ENCODE measurements at regions not wholly inside any gene's neighbourhood (a gene's known extent, or its start where the extent isn't known, plus 50 kb on each side); places are given as distances from the start of the nearest gene placed in this dataset.

DNA sequence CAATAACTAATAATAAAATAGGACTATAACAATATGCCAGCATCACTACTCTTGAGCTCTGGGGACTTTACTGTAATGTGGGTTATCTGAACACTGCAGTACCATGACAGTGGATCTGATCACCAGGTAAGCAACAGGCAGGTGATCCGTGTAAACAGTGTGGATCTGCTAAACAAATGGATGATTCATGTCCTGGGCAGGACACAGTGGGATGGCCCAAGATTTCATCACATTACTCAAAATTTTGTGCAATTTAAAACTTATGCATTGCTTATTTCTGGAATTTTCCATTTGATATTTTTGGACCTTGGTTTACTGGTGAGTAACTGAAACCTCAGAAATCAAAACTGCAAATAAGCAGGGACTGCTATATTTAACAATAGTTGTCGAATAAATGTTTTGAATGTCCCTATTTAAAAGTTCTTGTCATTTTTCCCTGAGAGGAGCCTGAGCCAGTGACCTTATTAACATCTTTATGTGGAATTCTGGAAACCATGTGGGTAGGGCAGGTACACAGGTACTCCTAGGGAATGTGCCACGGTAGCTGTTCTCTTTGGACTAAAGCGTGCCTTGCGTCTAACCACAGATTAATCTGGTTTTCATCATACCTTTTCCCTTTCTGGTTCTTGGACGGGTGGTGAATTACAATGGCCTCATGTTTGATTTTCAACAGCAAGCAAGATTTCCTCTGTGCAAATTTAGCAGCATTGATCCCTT lies 214.5 kb upstream of the SASH1 start:
- DNase-seq: no peak

- no peak for DNase-seq
Measured at GRCh38 chr6:148134592-148134991, 208.0 kb upstream of the SASH1 start.

DNA sequence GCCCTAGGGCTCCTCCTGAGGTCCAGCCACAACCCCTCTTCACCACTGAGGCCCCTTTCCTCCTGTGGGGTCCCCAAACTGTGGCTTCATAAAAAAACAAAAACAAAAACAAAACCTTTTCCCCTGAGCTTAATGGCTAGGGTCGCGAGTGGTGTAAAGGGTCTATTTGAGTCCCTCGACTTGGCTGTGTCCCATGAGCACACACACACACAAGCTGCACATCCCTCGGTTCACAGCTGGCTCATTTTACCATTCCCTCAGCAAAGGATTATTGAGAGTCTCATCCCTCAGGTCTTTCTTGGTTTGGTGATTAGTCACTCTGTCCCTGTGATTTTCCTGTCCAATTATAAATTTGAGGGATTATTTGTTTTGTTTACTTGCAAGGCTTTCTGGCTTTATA lies 206.1 kb upstream of the SASH1 start:
- DNase-seq: no peak

- DNase-seq: no peak
Measured at GRCh38 chr6:148137652-148138051, 205.0 kb upstream of the SASH1 start.

DNA sequence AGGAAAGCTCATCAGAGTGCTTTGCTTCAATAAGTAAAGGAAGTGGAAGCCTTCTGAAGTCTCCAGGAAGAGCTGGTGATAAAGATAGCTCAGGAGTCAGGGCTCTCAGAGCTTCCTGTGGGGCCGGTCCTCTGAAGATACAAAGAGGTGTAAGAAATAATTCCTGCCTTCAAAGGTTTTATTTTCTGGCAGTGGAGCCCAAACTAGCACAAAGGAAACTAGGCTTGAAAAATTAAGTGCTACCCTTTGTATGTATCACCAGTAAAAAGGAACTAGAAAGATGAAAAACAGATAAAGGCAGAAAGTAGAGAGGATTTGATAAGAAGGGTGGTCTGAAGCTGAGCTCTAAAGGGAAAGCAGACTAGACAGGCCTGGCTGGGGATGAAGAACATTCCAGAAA lies 204.1 kb upstream of the SASH1 start:
- no peak for DNase-seq

DNA sequence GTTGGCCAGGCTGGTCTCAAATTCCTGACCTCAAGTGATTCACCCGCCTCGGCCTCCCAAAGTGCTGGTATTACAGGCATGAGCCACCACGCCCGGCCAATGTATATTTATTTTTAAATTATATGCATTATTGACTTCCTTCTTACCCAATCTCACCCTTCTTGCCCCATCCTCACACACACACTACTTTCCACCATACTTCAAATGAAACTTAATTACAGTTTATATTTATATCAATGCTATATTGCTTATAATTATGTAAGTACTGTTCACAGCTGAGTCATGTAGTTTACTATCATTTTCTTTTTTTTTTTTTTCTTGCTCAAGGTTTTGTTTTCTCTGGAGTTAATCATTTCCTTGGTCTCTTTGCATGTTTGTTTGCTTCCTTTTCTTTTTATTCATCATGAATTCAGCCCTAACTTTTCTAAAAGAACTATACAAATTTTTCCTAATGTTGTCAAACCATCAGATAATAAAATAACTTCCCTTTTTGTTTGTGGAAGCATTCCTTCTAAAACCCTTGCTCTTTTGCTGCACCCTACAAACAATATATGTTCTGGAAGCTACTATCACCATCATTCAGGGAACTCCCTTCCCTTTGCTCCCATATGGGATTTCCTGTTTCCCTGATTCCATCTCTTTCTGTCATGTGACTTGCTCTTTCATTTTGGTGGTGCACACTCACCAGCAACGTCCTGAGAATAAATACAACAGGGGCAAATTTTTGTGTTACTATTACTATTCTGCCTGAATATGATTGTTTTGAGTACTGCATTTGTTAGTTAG lies 201.7 kb upstream of the SASH1 start:
- DNase-seq: no peak

DNA sequence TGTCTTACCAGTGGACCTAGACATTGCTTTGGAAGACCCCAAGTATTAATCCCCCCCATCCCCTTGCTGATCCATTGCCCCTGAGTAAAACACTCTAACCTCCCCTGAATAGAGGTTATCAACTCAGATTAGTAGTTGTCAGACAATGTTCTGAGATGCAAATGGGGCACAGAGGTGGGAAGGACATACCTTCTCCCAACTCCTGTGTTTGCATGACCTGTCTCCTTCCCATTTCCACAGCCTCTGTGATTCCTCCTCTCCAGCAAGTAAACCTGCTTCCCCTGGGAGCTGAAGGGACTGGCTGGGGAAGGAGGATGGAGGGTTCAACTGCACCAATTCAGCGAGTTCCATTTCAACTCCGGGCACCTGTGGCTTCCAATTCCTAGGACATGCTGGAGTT lies 199.8 kb upstream of the SASH1 start:
- no peak for DNase-seq

GRCh38 chr6:148143771-148144170 lies 198.9 kb upstream of the SASH1 start:
- no peak for DNase-seq

DNA sequence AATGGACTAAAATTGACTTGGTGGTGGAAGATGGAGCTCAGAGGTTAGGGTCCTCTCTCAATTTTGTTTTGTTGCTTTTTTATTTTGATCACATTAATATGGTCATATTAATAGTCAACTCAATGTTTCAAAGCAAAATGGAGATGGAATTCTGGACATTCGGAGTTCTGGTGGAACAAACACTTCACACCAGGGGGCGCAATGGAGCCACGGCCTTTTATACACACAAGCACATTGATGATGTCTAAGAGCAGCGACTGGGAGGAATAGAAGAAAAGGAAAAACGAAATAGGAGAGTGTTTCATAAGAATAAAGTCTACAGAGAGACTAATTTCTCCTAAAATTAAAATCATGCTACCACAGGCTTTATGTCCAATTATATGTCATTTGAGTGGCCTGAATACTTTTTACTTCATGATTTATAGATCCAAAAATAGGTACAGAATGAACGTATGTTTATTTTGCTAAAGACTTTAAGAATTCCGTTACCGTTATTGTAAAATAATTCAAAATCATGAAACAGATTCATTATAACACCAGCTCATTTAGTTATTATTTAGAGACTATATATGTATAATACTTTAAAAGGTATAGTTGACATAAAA lies 197.6 kb upstream of the SASH1 start:
- DNase-seq: peak; percentile 41 to 47

- peak; percentile 35 to 43 for DNase-seq
Measured at GRCh38 chr6:148146717-148147462, 195.7 kb upstream of the SASH1 start.

DNA sequence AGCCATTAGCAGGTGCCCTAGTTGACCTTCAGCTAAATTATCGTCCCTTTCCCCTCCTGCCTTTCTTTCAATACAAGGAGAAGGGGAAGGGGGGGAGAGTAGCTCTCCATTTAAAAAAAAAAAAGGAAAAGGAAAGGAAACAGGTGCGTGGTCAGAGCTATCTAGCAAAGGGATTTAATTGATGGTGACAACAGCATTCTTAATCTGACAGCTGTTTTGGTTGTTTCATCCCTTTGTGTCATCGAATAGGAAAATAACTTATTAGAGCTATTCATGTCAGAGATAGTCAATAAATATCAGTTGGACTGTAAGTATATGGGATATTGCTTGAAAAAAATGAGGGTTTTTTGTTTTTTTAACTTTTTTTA lies 195.2 kb upstream of the SASH1 start:
- no peak for DNase-seq

GRCh38 chr6:148151896-148152643 lies 190.6 kb upstream of the SASH1 start:
- no peak for DNase-seq

- no peak for DNase-seq
Measured at GRCh38 chr6:148154668-148155067, 188.0 kb upstream of the SASH1 start.

- DNase-seq: no peak
Measured at GRCh38 chr6:148155293-148155692, 187.3 kb upstream of the SASH1 start.

GRCh38 chr6:148157841-148158240 lies 184.8 kb upstream of the SASH1 start:
- no peak for DNase-seq

DNA sequence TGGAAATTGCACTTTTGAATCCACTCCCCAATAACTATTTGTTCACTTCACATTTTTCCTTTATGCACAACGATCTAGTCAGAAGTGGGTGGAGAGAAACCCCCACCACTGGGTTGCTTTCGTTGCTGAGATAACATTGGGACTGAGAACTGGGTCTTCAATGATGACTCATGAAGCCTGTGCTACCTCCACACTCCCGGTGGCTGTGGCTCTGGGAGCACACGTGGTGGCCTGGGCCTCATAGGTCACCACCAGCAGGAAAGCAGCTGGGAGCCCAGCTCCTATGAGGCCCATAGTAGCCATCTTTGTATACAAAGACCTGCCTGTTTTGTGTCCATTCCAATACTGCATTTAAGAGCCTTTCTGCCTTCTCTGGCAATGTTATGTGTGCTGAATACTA lies 178.0 kb upstream of the SASH1 start:
- no peak for DNase-seq

- DNase-seq: no peak
Measured at GRCh38 chr6:148166339-148166968, 176.2 kb upstream of the SASH1 start.

GRCh38 chr6:148169706-148170105 lies 172.9 kb upstream of the SASH1 start:
- no peak for DNase-seq

DNA sequence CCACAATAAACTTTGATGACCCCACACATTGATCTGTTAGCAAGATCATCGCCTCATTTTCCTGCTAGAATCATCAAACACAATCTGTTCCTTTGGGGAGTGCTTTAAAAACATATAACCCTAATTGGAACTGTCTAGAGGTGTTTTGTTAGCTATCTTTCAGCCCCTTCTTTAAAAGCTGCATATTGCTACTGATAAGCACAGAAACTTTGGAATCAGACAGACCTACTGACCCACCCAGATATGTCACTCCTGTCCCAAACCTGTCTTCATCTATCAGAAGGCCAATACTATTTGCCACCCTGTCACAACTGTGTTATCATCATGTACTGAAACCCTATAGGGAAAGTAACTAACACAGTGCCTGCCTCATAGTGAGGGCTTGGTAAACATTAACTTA lies 172.4 kb upstream of the SASH1 start:
- no peak for DNase-seq

DNA sequence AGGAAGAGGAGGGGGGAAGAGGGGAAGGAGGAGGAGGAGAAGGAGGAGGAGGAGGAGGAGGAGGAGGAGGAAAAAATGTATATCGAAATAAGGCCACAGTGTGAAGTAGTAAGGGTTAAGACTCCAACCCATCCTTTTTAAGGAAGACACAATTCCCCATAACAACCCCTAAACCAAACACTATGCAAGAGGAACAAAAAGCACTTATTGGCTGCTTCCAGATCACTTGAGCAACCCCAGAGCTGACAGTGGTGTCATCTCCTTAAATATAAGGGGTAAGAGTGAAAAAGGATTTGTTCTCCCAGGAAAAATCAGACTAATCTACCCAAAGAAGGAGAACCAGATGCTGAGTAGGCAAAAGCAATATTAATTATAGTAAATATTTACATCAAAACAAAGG lies 169.1 kb upstream of the SASH1 start:
- no peak for DNase-seq

- DNase-seq: no peak
Measured at GRCh38 chr6:148175550-148176188, 167.0 kb upstream of the SASH1 start.
